GM19438 (cell line): ENCODE measurements at regions not wholly inside any gene's neighbourhood (a gene's known extent, or its start where the extent isn't known, plus 50 kb on each side); places are given as distances from the start of the nearest gene placed in this dataset.

Source experiments
- ATAC-seq: cut with Tn5 transposase; IDR thresholded peaks from one replicate; pipeline ENCODE4 v1.9.1; 2021; ENCODE audit warnings: low read depth; ENCODE audit not compliant: unreplicated experiment

GRCh38 chr13:53143757-53144339, 115.2 kb downstream of the OLFM4 start:
- no peak for ATAC-seq

GRCh38 chr13:53144826-53145225, 116.2 kb downstream of the OLFM4 start:
- no peak for ATAC-seq

GRCh38 chr13:53150568-53150967, 122.0 kb downstream of the OLFM4 start:
- no peak for ATAC-seq

GRCh38 chr13:53151336-53152056, 122.9 kb downstream of the OLFM4 start:
- ATAC-seq, result peak; percentile 98

GRCh38 chr13:53152057-53152421, 123.4 kb downstream of the OLFM4 start:
- ATAC-seq, result no peak

- no peak for ATAC-seq
Observed at GRCh38 chr13:53158201-53158600, 129.6 kb downstream of the OLFM4 start.

- no peak for ATAC-seq
Observed at GRCh38 chr13:53159431-53159830, 130.8 kb downstream of the OLFM4 start.

GRCh38 chr13:53160211-53160610, 131.6 kb downstream of the OLFM4 start:
- ATAC-seq, result no peak

- no peak for ATAC-seq
Observed at GRCh38 chr13:53161251-53161650, 132.6 kb downstream of the OLFM4 start.

- no peak for ATAC-seq
Observed at GRCh38 chr13:53165261-53165660, 136.6 kb downstream of the OLFM4 start.

GRCh38 chr13:53167561-53167960, 138.9 kb downstream of the OLFM4 start:
- ATAC-seq, result no peak

- no peak for ATAC-seq
Observed at GRCh38 chr13:53170910-53171309, 142.3 kb downstream of the OLFM4 start.

- ATAC-seq, result no peak
Observed at GRCh38 chr13:53174545-53174944, 145.9 kb downstream of the OLFM4 start.

GRCh38 chr13:53180684-53181083, 152.1 kb downstream of the OLFM4 start:
- ATAC-seq, result no peak

GRCh38 chr13:53182724-53183123, 154.1 kb downstream of the OLFM4 start:
- ATAC-seq, result no peak

- no peak for ATAC-seq
Observed at GRCh38 chr13:53188120-53188519, 159.5 kb downstream of the OLFM4 start.

GRCh38 chr13:53189162-53189561, 160.5 kb downstream of the OLFM4 start:
- no peak for ATAC-seq

GRCh38 chr13:53191091-53191490, 162.5 kb downstream of the OLFM4 start:
- no peak for ATAC-seq

GRCh38 chr13:53197424-53197823, 168.8 kb downstream of the OLFM4 start:
- no peak for ATAC-seq

- ATAC-seq, result no peak
Observed at GRCh38 chr13:53198017-53198416, 169.4 kb downstream of the OLFM4 start.

GRCh38 chr13:53198736-53199135, 170.1 kb downstream of the OLFM4 start:
- ATAC-seq, result no peak

GRCh38 chr13:53200075-53200474, 171.5 kb downstream of the OLFM4 start:
- no peak for ATAC-seq
